GM12892 (cell line): ENCODE measurements at regions not wholly inside any gene's neighbourhood (a gene's known extent, or its start where the extent isn't known, plus 50 kb on each side); places are given as distances from the start of the nearest gene placed in this dataset.
A peak's percentile ranks its signal among the peaks of the same experiment; 100 is the strongest.
"Not testable (repeated sequence)": the region's sequence is repeated elsewhere in the genome, so short reads cannot be mapped to it uniquely, and the experiment has no call there.

ENCODE experiments used
- DNase-seq: peaks from one replicate; pipeline ENCODE4 v3.0.0; 2011; ENCODE audit not compliant: insufficient read length
- FAIRE-seq: peaks from 2 replicates; lab custom pipeline; 2011; peaks lifted over from hg19 to GRCh38; lab: Jason Lieb, UNC
- POLR2A ChIP-seq: IDR thresholded peaks from 2 replicates; pipeline ENCODE4 v1.6.1; 2011; ENCODE audit warnings: low read depth, low read length, control low read depth
- POLR2AphosphoS5 ChIP-seq: IDR thresholded peaks from 2 replicates; pipeline ENCODE4 v1.6.1; 2011; ENCODE audit warnings: low read depth, low read length, control low read depth
- TAF1 ChIP-seq: IDR thresholded peaks from 2 replicates; pipeline ENCODE4 v1.6.1; 2011; ENCODE audit warnings: low read depth, mild to moderate bottlenecking, control low read depth, low read length, borderline replicate concordance

- FAIRE-seq (no peak), DNase-seq (no peak)
- TF ChIP-seq POLR2A, result no peak
- no peak for TF ChIP-seq TAF1
- no peak for TF ChIP-seq POLR2AphosphoS5
Observed at GRCh38 chr17:55983096-55983495, 170.2 kb upstream of the ANKFN1 start.

- FAIRE-seq, result no peak
- no peak for DNase-seq
- TF ChIP-seq TAF1 (no peak), POLR2AphosphoS5 (no peak), POLR2A (no peak)
Observed at GRCh38 chr17:55986817-55987216, 166.5 kb upstream of the ANKFN1 start.

GRCh38 chr17:55988861-55989260 lies 164.4 kb upstream of the ANKFN1 start:
- TF ChIP-seq POLR2AphosphoS5, result no peak
- TF ChIP-seq TAF1, result no peak
- no peak for TF ChIP-seq POLR2A
- DNase-seq, result no peak
- no peak for FAIRE-seq

GRCh38 chr17:55990332-55991006 lies 162.8 kb upstream of the ANKFN1 start:
- TF ChIP-seq TAF1 (no peak), POLR2AphosphoS5 (no peak), POLR2A (no peak)
- FAIRE-seq (no peak), DNase-seq (no peak)

GRCh38 chr17:55996826-55997225 lies 156.4 kb upstream of the ANKFN1 start:
- no peak for DNase-seq
- no peak for FAIRE-seq
- TF ChIP-seq POLR2AphosphoS5 (no peak), POLR2A (no peak), TAF1 (no peak)

GRCh38 chr17:56000411-56000810 lies 152.9 kb upstream of the ANKFN1 start:
- TF ChIP-seq POLR2AphosphoS5, result no peak
- DNase-seq (no peak), FAIRE-seq (no peak)

GRCh38 chr17:56002656-56003055 lies 150.6 kb upstream of the ANKFN1 start:
- not testable (repeated sequence) for FAIRE-seq, DNase-seq

- DNase-seq (no peak), FAIRE-seq (no peak)
- TF ChIP-seq POLR2A, result no peak
- no peak for TF ChIP-seq POLR2AphosphoS5
- no peak for TF ChIP-seq TAF1
Observed at GRCh38 chr17:56009795-56010651, 143.3 kb upstream of the ANKFN1 start.

GRCh38 chr17:56011406-56012131 lies 141.7 kb upstream of the ANKFN1 start:
- DNase-seq (no peak), FAIRE-seq (no peak)
- TF ChIP-seq POLR2A (no peak), POLR2AphosphoS5 (no peak), TAF1 (no peak)

GRCh38 chr17:56018211-56018610 lies 135.1 kb upstream of the ANKFN1 start:
- DNase-seq (no peak), FAIRE-seq (no peak)
- TF ChIP-seq TAF1, result no peak
- TF ChIP-seq POLR2A, result no peak
- no peak for TF ChIP-seq POLR2AphosphoS5

GRCh38 chr17:56020369-56020768 lies 132.9 kb upstream of the ANKFN1 start:
- TF ChIP-seq POLR2A (no peak), TAF1 (no peak), POLR2AphosphoS5 (no peak)
- FAIRE-seq (peak; percentile 17), DNase-seq (no peak)

- DNase-seq (no peak), FAIRE-seq (no peak)
- TF ChIP-seq TAF1 (no peak), POLR2AphosphoS5 (no peak), POLR2A (no peak)
Observed at GRCh38 chr17:56021681-56022190, 131.5 kb upstream of the ANKFN1 start.

GRCh38 chr17:56023851-56024250 lies 129.4 kb upstream of the ANKFN1 start:
- DNase-seq (no peak), FAIRE-seq (no peak)
- TF ChIP-seq POLR2AphosphoS5 (no peak), TAF1 (no peak), POLR2A (no peak)
